Activated naive CD4-positive, alpha-beta T cell treated with anti-CD3 and anti-CD28 coated beads, Interleukin-2, amount 10 ng/mL, durations not matched to agents 7 days and 5 days (primary cell): ENCODE measurements at regions not wholly inside any gene's neighbourhood (a gene's known extent, or its start where the extent isn't known, plus 50 kb on each side); places are given as distances from the start of the nearest gene placed in this dataset.
"Not testable (repeated sequence)": the region's sequence is repeated elsewhere in the genome, so short reads cannot be mapped to it uniquely, and the experiment has no call there.

Experiments used
- CTCF ChIA-PET: fragments of 350-600 bp; sonication (Branson Sonifier 250); formaldehyde crosslinking; loops from one replicate; lab custom pipeline; 2021; ENCODE audit warnings: antibody characterized with exemption; lab: Charles Lee
- DNase-seq: peaks from one replicate; pipeline ENCODE4 v3.0.0-alpha.2; 2020
- H3K27ac Mint-ChIP-seq: one replicate; pipeline ENCODE4 v1.8.0; 2021; ENCODE audit warnings: mild to moderate bottlenecking, moderate library complexity, mixed read lengths
- H3K27me3 Mint-ChIP-seq: one replicate; pipeline ENCODE4 v1.8.0; 2021; ENCODE audit warnings: mild to moderate bottlenecking, mixed read lengths
- H3K36me3 Mint-ChIP-seq: one replicate; pipeline ENCODE4 v1.8.0; 2021; ENCODE audit warnings: mixed read lengths
- H3K4me1 Mint-ChIP-seq: one replicate; pipeline ENCODE4 v1.8.0; 2021; ENCODE audit warnings: mixed read lengths
- H3K4me3 Mint-ChIP-seq: one replicate; pipeline ENCODE4 v1.8.0; 2021; ENCODE audit warnings: mild to moderate bottlenecking, moderate library complexity, mixed read lengths
- H3K9me3 Mint-ChIP-seq: one replicate; pipeline ENCODE4 v1.8.0; 2021; ENCODE audit warnings: mixed read lengths

GRCh38 chr1:105416261-105416660, 1640.2 kb upstream of the PRMT6 start:
- H3K27ac Mint-ChIP-seq, result no peak overlapping the region
- no peak for DNase-seq
- peaks cover 17% of the 10 kb centered on the region for H3K9me3 Mint-ChIP-seq
- CTCF ChIA-PET, result no interaction called here
- no peak overlapping the region for H3K4me3 Mint-ChIP-seq
- no peaks in the 10 kb centered on the region for H3K27me3 Mint-ChIP-seq
- H3K4me1 Mint-ChIP-seq, result no peaks in the 10 kb centered on the region
- H3K36me3 Mint-ChIP-seq, result no peaks in the 10 kb centered on the region

GRCh38 chr1:105419030-105419429, 1637.4 kb upstream of the PRMT6 start:
- CTCF ChIA-PET, result no interaction called here
- Mint-ChIP-seq H3K27me3 (no peaks in the 10 kb centered on the region), H3K4me3 (no peak overlapping the region), H3K36me3 (no peaks in the 10 kb centered on the region), H3K4me1 (no peaks in the 10 kb centered on the region), H3K27ac (no peak overlapping the region), H3K9me3 (peaks cover 11% of the 10 kb centered on the region)
- no peak for DNase-seq

- H3K9me3 Mint-ChIP-seq, result no peaks in the 10 kb centered on the region
- H3K27ac Mint-ChIP-seq, result no peak overlapping the region
- H3K36me3 Mint-ChIP-seq, result no peaks in the 10 kb centered on the region
- no peak overlapping the region for H3K4me3 Mint-ChIP-seq
- no peak for DNase-seq
- H3K27me3 Mint-ChIP-seq, result no peaks in the 10 kb centered on the region
- no peaks in the 10 kb centered on the region for H3K4me1 Mint-ChIP-seq
- CTCF ChIA-PET, result no interaction called here
Observed at GRCh38 chr1:105427543-105427942, 1628.9 kb upstream of the PRMT6 start.

- no peak for DNase-seq
- Mint-ChIP-seq H3K36me3 (no peaks in the 10 kb centered on the region), H3K4me3 (no peak overlapping the region), H3K27ac (no peak overlapping the region), H3K4me1 (no peaks in the 10 kb centered on the region), H3K9me3 (peaks cover 9% of the 10 kb centered on the region), H3K27me3 (no peaks in the 10 kb centered on the region)
- CTCF ChIA-PET, result no interaction called here
Observed at GRCh38 chr1:105436589-105437259, 1619.8 kb upstream of the PRMT6 start.

GRCh38 chr1:105437847-105438246, 1618.6 kb upstream of the PRMT6 start:
- Mint-ChIP-seq H3K27ac (no peak overlapping the region), H3K36me3 (no peaks in the 10 kb centered on the region), H3K4me1 (no peaks in the 10 kb centered on the region), H3K4me3 (no peak overlapping the region), H3K9me3 (peaks cover 9% of the 10 kb centered on the region), H3K27me3 (no peaks in the 10 kb centered on the region)
- DNase-seq, result no peak
- CTCF ChIA-PET, result no interaction called here

- Mint-ChIP-seq H3K27ac (no peak overlapping the region), H3K36me3 (no peaks in the 10 kb centered on the region), H3K4me1 (no peaks in the 10 kb centered on the region), H3K4me3 (no peak overlapping the region), H3K27me3 (no peaks in the 10 kb centered on the region), H3K9me3 (peaks cover 16% of the 10 kb centered on the region)
- no peak for DNase-seq
- CTCF ChIA-PET, result no interaction called here
Observed at GRCh38 chr1:105442901-105443300, 1613.6 kb upstream of the PRMT6 start.

- CTCF ChIA-PET, result no interaction called here
- no peak for DNase-seq
- Mint-ChIP-seq H3K4me3 (no peak overlapping the region), H3K27ac (no peak overlapping the region), H3K4me1 (no peaks in the 10 kb centered on the region), H3K36me3 (no peaks in the 10 kb centered on the region), H3K9me3 (peaks cover 11% of the 10 kb centered on the region), H3K27me3 (no peaks in the 10 kb centered on the region)
Observed at GRCh38 chr1:105459759-105460158, 1596.7 kb upstream of the PRMT6 start.

GRCh38 chr1:105462308-105462707, 1594.2 kb upstream of the PRMT6 start:
- CTCF ChIA-PET, result no interaction called here

GRCh38 chr1:105467549-105467948, 1588.9 kb upstream of the PRMT6 start:
- CTCF ChIA-PET, result no interaction called here
- H3K9me3 Mint-ChIP-seq, result peaks cover 14% of the 10 kb centered on the region
- no peaks in the 10 kb centered on the region for H3K27me3 Mint-ChIP-seq
- H3K27ac Mint-ChIP-seq, result no peak overlapping the region
- no peaks in the 10 kb centered on the region for H3K4me1 Mint-ChIP-seq
- no peaks in the 10 kb centered on the region for H3K36me3 Mint-ChIP-seq
- no peak overlapping the region for H3K4me3 Mint-ChIP-seq
- no peak for DNase-seq

More at GRCh38 chr1:105462308-105462707, 1594.2 kb upstream of the PRMT6 start:
- H3K27ac Mint-ChIP-seq, result no peak overlapping the region
- no peak for DNase-seq
- no peak overlapping the region for H3K4me3 Mint-ChIP-seq
- H3K27me3 Mint-ChIP-seq, result no peaks in the 10 kb centered on the region
- peaks cover 15% of the 10 kb centered on the region for H3K9me3 Mint-ChIP-seq
- no peaks in the 10 kb centered on the region for H3K4me1 Mint-ChIP-seq
- no peaks in the 10 kb centered on the region for H3K36me3 Mint-ChIP-seq

- CTCF ChIA-PET, H3K9me3 Mint-ChIP-seq, H3K27me3 Mint-ChIP-seq, H3K36me3 Mint-ChIP-seq, H3K27ac Mint-ChIP-seq, DNase-seq, H3K4me3 Mint-ChIP-seq, H3K4me1 Mint-ChIP-seq: not testable (repeated sequence)
Observed at GRCh38 chr1:105470541-105470940, 1585.9 kb upstream of the PRMT6 start.

GRCh38 chr1:105483436-105483835, 1573.0 kb upstream of the PRMT6 start:
- CTCF ChIA-PET, result no interaction called here
- Mint-ChIP-seq H3K9me3 (peaks cover 4% of the 10 kb centered on the region), H3K36me3 (no peaks in the 10 kb centered on the region)

GRCh38 chr1:105485207-105485606, 1571.3 kb upstream of the PRMT6 start:
- no peak overlapping the region for H3K27ac Mint-ChIP-seq
- CTCF ChIA-PET, result no interaction called here
- H3K9me3 Mint-ChIP-seq, result peaks cover 4% of the 10 kb centered on the region
- H3K4me1 Mint-ChIP-seq, result no peaks in the 10 kb centered on the region
- no peaks in the 10 kb centered on the region for H3K27me3 Mint-ChIP-seq
- DNase-seq, result no peak
- H3K36me3 Mint-ChIP-seq, result no peaks in the 10 kb centered on the region
- H3K4me3 Mint-ChIP-seq, result no peak overlapping the region

More at GRCh38 chr1:105483436-105483835, 1573.0 kb upstream of the PRMT6 start:
- Mint-ChIP-seq H3K27ac (no peak overlapping the region), H3K27me3 (no peaks in the 10 kb centered on the region), H3K4me3 (no peak overlapping the region), H3K4me1 (no peaks in the 10 kb centered on the region)
- DNase-seq, result no peak

GRCh38 chr1:105492921-105493320, 1563.6 kb upstream of the PRMT6 start:
- H3K36me3 Mint-ChIP-seq, result no peaks in the 10 kb centered on the region
- CTCF ChIA-PET, result no interaction called here
- no peak for DNase-seq
- H3K27ac Mint-ChIP-seq, result no peak overlapping the region
- H3K4me1 Mint-ChIP-seq, result no peaks in the 10 kb centered on the region
- H3K4me3 Mint-ChIP-seq, result no peak overlapping the region
- H3K27me3 Mint-ChIP-seq, result no peaks in the 10 kb centered on the region
- peaks cover 9% of the 10 kb centered on the region for H3K9me3 Mint-ChIP-seq

GRCh38 chr1:105516068-105516467, 1540.4 kb upstream of the PRMT6 start:
- H3K27ac Mint-ChIP-seq, result no peak overlapping the region
- CTCF ChIA-PET, result no interaction called here
- peaks cover 12% of the 10 kb centered on the region for H3K9me3 Mint-ChIP-seq
- no peaks in the 10 kb centered on the region for H3K27me3 Mint-ChIP-seq
- no peaks in the 10 kb centered on the region for H3K36me3 Mint-ChIP-seq
- H3K4me1 Mint-ChIP-seq, result no peaks in the 10 kb centered on the region
- no peak for DNase-seq
- no peak overlapping the region for H3K4me3 Mint-ChIP-seq

- H3K4me1 Mint-ChIP-seq, result no peaks in the 10 kb centered on the region
- peaks cover 15% of the 10 kb centered on the region for H3K9me3 Mint-ChIP-seq
- DNase-seq, result no peak
- H3K27ac Mint-ChIP-seq, result no peak overlapping the region
- no peak overlapping the region for H3K4me3 Mint-ChIP-seq
- CTCF ChIA-PET, result no interaction called here
- H3K36me3 Mint-ChIP-seq, result no peaks in the 10 kb centered on the region
- H3K27me3 Mint-ChIP-seq, result no peaks in the 10 kb centered on the region
Observed at GRCh38 chr1:105533996-105534395, 1522.5 kb upstream of the PRMT6 start.
